GM19395 (cell line): ENCODE measurements at regions not wholly inside any gene's neighbourhood (a gene's known extent, or its start where the extent isn't known, plus 50 kb on each side); places are given as distances from the start of the nearest gene placed in this dataset.

ENCODE experiments used
- ATAC-seq: cut with Tn5 transposase; IDR thresholded peaks from one replicate; pipeline ENCODE4 v1.9.1; 2021; ENCODE audit warnings: mild to moderate bottlenecking, moderate library complexity; ENCODE audit not compliant: unreplicated experiment

DNA sequence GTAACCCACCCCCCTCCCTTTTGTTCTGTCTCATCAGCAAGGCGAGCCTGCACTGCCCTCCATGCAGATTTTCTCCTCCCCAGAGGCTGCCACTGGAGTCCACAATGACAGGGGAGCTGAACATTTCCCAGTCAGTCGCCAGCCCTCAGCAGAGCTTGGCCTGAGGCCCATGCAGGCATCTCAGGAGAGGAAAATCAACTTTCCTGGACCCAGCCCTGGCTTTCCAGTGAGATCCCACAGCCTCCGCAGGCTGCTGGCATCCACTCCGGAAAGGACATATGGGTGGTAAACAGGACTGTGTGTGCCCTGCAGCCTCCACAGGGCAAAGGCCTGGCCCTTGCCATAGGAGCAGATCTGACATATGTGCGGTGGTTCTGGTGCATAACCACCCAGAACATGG lies 253.8 kb downstream of the TNS1 start:
- no peak for ATAC-seq

DNA sequence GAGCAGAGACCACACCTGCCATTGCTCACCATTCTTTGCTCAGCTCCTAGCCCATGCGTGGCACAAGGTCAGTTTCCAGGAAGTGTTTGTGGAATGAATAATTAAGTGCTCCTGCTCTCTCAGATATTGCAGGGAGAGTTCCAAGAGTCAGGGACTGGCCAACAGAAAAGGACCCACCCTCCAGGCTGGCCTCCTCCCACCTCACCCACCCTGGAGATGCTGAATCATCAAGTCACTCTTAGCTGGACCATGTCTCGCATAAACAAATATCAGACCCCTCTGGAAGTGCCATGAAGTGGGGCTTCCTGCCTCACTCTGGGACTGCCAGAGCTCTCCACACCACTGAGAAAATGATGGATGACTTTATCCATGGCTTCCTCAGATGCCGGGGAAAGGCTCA lies 256.0 kb downstream of the TNS1 start:
- no peak for ATAC-seq

DNA sequence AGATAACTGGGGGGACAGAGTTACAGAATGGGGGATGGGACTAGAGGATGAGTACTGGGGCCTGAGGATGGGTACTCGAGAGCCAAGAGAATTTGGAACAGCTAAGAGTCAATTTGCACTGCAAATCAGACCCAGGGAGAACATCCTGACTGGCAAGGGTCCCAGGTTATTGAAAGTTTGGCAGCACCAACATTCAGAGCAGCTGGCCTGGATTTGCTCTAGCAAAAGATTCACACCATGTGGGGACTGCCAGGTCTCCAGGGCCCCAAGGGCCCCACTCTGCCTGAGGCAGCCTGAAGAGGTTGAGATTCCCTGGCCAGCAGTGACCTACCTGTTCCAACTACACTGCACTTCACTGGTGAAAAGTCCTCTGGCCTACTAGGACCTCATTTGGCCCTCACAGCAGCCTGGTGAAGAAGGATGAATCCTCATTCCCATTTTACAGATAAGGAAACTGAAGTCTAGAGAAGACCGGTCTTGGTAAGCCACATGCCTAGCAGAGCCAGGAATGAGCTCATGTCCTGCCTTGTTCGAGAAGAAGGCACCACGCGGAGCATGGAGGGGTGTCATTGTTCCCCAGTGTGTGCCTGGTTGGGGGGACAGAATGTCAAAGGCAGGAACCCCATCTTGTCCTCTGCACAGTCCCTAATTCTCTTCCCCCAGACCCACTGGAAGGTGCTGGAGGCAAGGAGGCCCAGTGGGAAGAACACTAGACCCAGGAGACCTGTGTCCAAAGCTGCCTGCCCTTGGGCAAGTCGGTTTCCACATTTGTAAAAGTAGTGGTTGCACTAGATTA lies 258.6 kb downstream of the TNS1 start:
- ATAC-seq: no peak

DNA sequence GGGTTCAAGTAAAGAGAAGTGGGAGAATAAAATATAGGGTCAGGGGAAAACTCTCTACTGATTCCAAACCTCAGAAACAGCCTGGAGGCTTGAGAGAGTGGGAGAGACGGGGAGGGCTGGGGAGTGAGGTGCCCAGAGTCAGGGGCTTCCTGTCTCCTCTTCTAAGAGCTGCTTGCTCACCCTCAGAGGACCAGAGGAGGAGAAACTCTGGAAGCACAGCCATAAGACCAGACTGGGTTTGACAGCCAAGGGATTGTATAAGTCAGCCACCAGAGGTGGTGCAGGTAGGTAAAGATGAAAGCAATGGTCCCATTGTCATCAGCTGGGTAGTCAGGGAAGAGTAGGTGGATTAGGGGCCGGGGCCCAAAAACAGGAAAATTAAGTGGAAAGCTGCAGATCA lies 259.4 kb downstream of the TNS1 start:
- no peak for ATAC-seq

DNA sequence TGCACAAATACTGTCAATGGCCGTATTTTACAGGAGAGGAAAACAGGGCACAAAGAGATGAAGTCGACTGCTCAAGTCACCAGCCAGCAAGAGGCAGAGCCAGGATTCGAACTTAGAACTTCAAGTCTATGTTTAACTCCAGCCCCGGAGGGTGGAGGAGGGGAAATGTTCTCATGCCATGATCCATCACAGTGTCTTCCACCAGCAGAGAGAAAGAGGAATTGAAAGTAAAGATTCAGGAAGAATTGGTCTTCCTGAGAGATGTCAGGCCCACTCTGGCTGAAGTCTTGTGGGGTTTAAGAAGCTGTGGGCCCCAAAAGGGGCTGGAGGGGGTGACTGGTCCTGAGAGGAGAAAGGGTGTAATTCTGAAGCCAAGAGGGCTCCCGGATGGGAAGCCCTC lies 260.0 kb downstream of the TNS1 start:
- no peak for ATAC-seq

DNA sequence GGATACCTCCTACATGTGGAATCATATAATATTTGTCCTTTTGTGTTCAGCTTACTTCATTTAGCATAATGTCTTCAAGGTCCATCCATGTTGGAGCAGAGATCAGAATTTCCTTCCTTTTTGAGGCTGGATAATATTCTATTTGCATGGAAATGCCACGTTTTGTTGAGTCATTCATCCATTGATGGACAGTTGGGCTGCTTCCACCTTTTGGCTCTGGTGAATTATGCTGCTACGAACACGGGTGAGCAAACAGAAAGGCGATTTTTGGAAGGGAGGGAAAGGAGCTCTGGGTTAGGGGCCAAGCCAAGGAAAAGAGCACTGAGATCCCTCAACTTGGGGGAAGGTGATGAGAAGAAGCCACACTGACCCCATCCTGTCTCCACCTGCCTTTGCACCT lies 260.5 kb downstream of the TNS1 start:
- no peak for ATAC-seq

DNA sequence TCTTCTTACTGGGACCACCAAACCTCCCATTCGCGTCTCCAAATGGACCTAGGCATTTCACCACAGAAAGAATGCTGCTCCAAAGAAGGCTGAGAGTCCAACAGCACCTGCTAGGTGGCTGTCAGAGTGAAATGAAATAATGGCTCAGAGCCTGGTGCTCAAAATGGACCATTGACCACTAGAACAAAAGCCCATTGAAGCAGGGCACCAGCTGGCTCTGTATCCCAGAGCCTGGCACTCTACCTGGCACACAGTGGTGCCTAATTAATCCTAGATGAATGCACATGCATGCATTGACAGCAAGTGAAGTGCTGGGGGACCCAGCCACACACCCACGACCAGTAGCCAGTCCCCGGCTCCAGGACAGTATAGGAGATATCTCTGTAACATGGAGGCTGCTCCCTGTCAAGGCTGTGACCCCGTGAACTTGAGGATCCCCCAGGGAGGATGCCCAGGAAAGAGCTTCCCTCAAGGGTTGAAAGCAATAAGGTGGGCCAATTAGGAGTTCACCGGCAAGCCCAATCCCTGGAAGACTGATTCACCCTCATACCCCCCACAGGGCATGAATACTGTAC lies 261.3 kb downstream of the TNS1 start:
- ATAC-seq: no peak

DNA sequence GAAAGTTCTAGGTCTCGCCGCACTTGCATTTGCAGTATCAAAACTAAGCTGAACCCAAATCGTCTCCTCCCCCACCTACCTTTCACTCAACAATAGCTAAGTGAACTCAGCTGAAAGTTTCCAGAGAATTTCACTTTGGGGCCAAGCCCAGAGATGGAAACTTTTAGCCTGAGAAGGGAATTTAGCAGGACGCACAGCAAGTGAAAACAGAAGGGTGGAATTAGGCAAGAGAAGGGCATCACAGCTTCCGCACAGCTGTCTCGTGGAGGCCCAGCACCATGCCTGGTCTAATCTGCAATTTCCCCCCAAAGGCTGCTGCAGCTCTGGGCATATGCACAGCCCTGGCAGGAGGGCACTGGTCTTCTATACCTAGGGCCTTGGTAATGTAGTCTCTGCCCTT lies 262.0 kb downstream of the TNS1 start:
- ATAC-seq: no peak

DNA sequence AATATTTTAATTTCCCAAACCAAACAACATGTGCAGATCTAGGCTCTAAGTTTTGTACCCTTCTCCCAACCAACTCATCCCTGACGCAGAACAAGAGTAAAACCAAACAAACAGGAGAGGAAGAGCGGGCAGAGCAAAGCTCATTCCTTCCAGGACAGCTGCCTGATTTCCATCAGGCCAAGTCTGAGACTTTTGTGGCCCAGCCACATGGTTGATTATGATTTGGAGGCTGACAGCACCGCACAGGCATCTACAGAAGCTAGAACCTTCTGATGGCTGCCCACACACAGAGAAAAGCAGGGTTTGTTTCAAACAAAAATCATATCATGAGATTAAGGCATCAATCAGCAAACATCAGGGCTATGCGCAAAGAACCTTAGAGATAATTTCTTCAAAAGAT lies 262.6 kb downstream of the TNS1 start:
- ATAC-seq: no peak

DNA sequence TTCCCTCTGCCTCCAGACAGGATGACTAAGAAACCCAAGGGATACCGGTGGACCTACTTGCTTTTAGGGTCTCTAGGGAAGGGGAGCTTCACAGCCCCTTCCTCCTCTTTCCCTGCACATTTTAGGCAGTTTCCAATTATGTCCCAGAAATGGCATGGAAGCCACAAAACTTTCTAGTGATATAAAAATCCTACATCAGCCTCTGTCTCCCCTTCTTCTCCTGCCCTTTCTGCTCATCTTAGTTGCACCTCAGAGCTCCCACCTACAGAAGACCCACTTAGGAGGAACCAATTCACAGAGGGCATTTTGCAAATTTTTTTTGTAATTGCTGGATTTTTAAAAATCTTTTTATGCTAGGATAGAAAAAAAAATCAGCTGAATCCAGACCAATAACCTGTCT lies 263.1 kb downstream of the TNS1 start:
- ATAC-seq: no peak

DNA sequence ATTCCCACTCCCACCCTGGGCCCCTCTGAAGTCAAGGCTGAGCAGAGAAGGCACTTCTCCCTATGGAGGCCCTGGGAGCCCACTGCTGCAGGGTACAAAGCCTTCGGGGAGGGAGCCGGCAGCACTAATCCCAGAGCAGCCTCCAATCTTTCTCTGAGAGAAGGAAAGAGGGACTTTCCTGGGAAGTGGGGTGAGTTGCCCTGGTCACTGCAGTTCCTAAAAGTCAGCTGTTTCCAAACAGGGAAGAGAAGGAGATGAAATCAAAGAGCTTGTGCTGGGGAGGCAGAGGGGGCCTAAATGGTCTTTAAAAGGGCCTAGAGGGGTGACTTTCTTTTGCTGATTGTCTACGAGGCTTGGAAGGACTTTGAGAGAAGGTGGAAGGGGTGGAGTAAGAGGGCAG lies 264.7 kb downstream of the TNS1 start:
- no peak for ATAC-seq

DNA sequence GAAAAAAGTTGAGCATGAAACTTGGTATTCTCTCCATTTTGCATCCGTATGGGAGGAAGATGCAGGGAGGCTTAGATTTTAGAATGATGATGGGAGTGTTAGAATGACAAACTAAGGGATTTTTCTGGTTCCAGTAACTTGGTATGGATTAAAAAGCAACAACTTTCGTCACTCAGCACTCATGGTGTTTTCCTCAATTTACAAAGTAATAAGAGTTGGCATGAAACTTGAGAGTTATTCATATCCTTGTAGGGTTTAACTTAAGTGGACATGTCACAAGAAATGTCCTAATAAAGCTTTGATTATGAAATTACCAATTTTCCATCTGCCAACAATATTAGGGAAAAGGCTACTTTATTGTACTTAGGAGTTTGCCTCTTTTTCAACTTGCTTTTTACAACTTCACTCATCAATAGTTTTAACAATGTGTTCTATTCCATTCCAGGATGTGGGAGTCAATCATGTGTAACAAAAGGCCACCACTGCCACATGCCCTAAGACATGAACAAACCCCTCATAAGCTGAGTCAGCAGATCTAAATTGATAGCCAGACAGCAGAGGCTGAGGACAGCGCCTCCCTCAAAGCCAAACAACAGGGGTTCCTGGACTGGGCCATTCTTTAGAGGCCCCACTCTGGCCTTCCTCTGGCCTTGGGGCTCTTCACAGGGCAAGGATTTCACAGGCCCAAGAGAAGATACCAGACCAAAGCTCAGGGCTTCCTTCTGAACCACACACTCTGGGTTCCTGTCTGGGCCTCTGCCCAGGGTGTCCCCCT lies 265.8 kb downstream of the TNS1 start:
- no peak for ATAC-seq

DNA sequence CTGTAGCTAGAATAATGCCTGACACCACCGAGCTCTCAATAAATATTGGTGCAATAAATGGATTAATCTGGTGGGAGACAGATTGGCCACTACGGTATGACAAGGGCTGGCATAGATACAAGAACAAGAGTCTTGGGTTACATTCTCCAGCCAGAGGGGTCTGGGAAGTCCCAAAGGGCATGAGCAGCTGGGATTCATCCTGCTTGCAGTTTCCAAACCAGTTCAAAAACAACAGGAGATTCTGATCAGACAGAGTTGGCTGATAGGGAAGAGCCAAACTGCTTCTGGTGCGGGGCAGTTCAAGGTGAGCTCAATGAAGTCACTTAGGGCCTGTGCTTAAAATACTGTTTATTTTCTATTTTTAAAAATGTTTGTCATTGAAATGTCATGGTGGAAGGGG lies 266.9 kb downstream of the TNS1 start:
- no peak for ATAC-seq

DNA sequence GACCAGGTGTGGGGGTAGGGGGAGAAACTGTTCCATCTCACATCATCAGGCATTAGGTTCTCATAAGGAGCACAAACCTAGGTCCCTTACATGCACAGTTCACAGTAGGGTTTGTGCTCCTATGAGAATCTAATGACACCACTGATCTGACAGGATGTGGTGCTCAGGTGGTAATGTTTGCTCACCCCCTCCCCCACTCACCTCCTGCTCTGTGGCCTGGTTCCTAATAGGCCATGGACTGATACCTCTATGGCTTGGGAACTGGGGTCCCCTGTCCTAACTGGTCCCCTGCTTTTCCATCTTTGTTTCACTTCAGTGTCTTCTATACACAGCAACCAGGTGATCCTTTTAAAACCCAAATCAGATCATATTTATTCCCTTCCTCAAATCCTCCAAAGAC lies 267.8 kb downstream of the TNS1 start:
- ATAC-seq: no peak

DNA sequence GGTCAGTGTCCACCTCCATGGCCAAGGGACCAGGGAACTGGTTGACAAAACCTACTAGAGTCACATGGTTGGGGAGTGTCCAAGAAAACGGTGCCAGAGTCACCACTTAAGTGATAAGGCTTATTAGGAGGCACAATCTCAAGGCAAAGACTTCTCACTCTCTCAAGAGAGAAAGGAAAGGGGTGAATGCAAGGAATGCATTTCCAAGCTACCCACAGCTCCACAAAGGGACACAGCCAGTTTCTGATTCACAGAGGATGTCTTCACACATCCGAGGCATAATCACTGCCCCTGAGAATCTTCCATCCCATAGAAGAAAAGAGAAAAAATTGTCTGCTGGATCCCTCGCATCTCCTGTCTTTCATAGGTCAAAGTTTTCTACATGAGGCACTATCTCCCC lies 269.3 kb downstream of the TNS1 start:
- no peak for ATAC-seq

DNA sequence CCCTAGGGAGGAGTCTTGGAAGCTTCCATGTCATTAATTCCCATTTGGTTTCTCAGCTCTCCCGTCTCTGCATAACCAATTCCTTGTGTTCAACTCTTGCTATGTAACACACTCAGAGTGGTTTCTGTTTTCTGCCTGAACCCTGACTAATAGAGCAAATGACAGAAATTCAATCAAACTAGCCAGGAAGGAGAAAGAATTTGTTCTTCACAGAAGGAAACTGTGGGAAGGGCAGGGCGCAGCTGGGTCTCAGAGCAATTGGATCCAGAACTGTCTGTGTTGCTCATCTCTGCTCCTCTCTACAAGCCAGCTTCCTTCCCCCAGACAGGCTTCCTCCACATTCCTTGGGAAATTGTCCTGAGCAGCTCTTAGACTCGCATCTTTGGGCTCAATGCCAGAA lies 269.8 kb downstream of the TNS1 start:
- no peak for ATAC-seq

DNA sequence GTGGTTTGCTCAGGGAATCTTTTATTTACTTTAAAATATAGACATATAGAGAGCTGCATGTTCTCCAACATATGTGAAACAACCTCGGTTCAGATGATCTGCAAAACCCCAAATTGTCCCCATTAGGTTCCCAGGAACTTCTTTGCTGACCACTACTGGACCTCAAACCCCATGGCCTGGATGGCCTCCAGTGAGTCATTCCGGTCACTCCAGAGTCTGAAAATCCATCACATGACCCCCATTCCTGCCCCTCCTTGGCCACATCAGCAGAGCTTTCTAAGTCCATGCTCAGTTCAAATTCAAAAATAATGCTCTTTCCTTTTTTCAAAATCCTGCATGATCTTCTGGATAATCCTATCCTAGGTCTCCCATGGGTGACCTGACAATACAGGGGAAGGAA lies 271.0 kb downstream of the TNS1 start:
- ATAC-seq: no peak

DNA sequence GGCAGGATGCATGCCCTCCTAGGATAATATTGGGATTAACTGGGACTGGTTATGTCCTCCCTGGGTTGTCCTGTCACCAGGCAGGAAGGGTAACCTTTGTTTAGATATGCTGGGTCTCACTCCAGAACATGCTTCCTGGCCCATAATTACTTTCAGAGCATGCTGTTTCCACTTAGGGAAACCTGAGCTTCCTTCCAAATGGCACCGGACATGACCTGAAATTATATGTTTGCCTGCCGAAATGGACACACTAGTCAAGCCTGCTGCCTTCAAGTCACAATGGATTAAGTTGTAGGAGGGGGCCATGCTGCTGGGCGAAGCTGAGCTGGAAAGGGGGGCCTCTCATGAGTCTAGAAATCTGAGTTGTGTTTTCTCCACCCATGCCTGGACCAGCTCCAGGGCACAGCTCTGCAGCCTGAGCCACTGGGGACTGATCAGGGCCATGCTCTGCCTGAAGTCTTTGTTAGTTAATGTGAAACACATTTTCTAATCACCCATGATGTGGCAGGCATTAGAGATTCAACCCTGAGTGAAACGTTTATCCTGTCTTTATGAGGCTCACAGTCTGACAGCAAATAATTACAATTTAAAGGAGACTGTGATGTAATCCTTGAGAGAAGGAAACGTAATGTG lies 273.3 kb downstream of the TNS1 start:
- ATAC-seq: no peak

DNA sequence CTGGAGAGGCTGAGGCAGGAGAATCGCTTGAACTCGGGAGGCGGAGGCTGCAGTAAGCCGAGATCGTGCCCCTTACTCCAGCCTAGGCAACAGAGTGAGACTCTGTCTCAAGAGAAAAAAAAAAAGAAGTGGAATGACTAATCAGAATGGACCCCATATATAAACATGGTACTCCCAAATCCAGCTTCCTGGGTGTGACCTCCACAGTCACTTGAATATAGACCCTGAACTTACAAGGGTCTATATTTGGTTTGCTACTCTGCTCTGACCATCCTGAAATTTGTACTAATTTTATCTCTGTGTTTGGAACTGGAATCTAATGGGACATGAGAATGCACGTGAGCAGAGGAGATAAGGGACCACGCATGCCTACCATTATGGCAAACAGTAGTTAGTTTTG lies 275.0 kb downstream of the TNS1 start:
- no peak for ATAC-seq

DNA sequence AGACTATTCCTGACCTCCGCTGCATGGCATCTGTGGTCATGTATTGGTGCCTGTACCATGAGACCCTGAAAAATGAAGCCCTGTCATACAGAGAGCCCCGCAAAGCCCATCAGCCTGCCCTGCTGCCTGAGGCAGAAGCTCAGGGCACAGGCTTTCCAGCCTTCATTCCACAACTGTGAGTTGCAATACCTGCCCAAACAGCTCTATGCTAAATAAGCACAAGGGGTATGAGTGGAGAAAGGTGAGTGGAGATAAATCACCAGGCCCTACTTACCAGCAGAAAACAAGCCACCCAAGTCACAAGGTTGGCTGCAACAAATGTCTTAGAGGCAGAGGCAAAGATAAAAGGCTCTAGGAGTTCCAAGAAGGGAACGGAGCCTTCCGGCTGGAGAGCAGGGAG lies 277.4 kb downstream of the TNS1 start:
- ATAC-seq: no peak

DNA sequence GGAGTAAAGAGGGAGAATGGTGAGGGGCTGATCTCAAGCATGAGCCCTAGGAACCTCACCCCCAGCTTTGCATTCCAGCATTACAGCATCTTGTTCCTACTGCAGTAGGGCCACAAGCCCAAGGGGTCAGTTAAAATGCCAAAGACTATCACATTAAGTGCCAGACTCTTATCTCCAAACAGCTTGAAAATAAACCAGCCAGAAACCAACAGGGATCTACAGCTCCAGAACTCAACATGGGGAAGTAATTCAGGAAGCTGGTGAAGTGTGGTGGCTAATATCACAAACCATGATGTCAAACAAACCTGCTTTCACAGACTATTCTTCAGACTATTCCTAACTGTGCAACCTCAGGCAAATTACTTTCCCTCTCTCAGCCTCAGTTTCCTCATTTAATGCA lies 278.3 kb downstream of the TNS1 start:
- ATAC-seq: no peak

DNA sequence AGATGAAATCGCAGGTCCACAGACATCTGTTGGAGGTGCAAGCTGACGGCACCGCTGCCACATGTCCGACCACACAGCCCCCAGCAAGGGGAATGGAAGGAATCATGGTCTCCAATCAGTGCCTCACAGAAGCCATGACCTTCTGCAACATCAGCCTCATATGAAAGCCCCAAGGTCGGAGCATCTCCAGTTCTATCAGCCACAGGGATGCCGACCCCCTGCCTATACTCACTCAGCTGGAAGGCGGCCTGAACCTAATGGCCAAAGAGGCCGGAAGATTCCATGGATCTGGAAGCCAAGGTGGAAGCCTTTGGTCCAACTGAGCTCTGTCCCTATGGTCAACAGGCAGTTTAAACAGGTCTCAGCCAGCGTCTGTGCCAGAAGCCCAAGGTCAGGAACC lies 278.8 kb downstream of the TNS1 start:
- no peak for ATAC-seq
